Activated naive CD4-positive, alpha-beta T cell treated with Interleukin-2 at 50 U/mL for 16 hours (primary cell): ENCODE measurements at regions not wholly inside any gene's neighbourhood (a gene's known extent, or its start where the extent isn't known, plus 50 kb on each side); places are given as distances from the start of the nearest gene placed in this dataset.

Experiments used
- DNase-seq: peaks from one replicate; pipeline ENCODE4 v3.0.0-alpha.2; 2020

GRCh38 chr12:107351713-107352112 is 258.4 kb upstream of the CRY1 start:
- DNase-seq, result no peak

- DNase-seq, result peak; percentile 43
Observed at GRCh38 chr12:107352347-107353081, 259.2 kb upstream of the CRY1 start.

GRCh38 chr12:107353312-107353711 is 260.0 kb upstream of the CRY1 start:
- DNase-seq, result no peak

- DNase-seq, result no peak
Observed at GRCh38 chr12:107355004-107355565, 261.7 kb upstream of the CRY1 start.

- DNase-seq, result no peak
Observed at GRCh38 chr12:107355612-107356011, 262.3 kb upstream of the CRY1 start.

- DNase-seq, result no peak
Observed at GRCh38 chr12:107356266-107356936, 263.1 kb upstream of the CRY1 start.

GRCh38 chr12:107356937-107357295 is 263.6 kb upstream of the CRY1 start:
- DNase-seq, result no peak

GRCh38 chr12:107359382-107359781 is 266.0 kb upstream of the CRY1 start:
- DNase-seq, result no peak

- DNase-seq, result no peak
Observed at GRCh38 chr12:107360033-107360432, 266.7 kb upstream of the CRY1 start.

- no peak for DNase-seq
Observed at GRCh38 chr12:107360482-107360881, 267.1 kb upstream of the CRY1 start.

GRCh38 chr12:107361970-107362369 is 268.6 kb upstream of the CRY1 start:
- DNase-seq, result no peak

- DNase-seq, result no peak
Observed at GRCh38 chr12:107362960-107363359, 269.6 kb upstream of the CRY1 start.

GRCh38 chr12:107364875-107365518 is 271.6 kb upstream of the CRY1 start:
- DNase-seq, result no peak

- no peak for DNase-seq
Observed at GRCh38 chr12:107365703-107366102, 272.4 kb upstream of the CRY1 start.

- DNase-seq, result no peak
Observed at GRCh38 chr12:107366322-107366721, 273.0 kb upstream of the CRY1 start.

- peak; percentile 62 for DNase-seq
Observed at GRCh38 chr12:107368586-107368985, 275.2 kb upstream of the CRY1 start.

GRCh38 chr12:107369006-107369405 is 275.7 kb upstream of the CRY1 start:
- DNase-seq, result no peak

- peak; percentile 41 for DNase-seq
Observed at GRCh38 chr12:107369679-107370078, 276.3 kb upstream of the CRY1 start.

GRCh38 chr12:107372229-107372658 is 278.9 kb upstream of the CRY1 start:
- peak; percentile 34 for DNase-seq

- no peak for DNase-seq
Observed at GRCh38 chr12:107373238-107373809, 280.0 kb upstream of the CRY1 start.

- no peak for DNase-seq
Observed at GRCh38 chr12:107374161-107374840, 281.0 kb upstream of the CRY1 start.

GRCh38 chr12:107375231-107375630 is 281.9 kb upstream of the CRY1 start:
- no peak for DNase-seq
